A549 (cell line): ENCODE measurements at regions not wholly inside any gene's neighbourhood (a gene's known extent, or its start where the extent isn't known, plus 50 kb on each side); places are given as distances from the start of the nearest gene placed in this dataset.

Experiments
- ATAC-seq, 2 experiments: fragments of 200-7000 bp in 1 of 2; fragments of >200 bp in 1 of 2; cut with Nextera tagmentation in 1 of 2; cut with Tn5 transposase in 1 of 2; 3 replicates each; pipeline versions ENCODE4 v1.8.0 to v1.9.1; 2018 to 2020; ENCODE audit warnings: mild to moderate bottlenecking in 1 of 2, moderate library complexity in 1 of 2
- CTCF ChIA-PET: fragments of 300-600 bp; sonication (Branson Sonifier 250); formaldehyde crosslinking; extraction: SDS; loops from one replicate; lab custom pipeline; 2021; ENCODE audit warnings: antibody characterized with exemption, inconsistent platforms; lab: Yijun Ruan, JAX
- POLR2A ChIA-PET: fragments of 350-600 bp; formaldehyde crosslinking; extraction: SDS; loops from one replicate; lab custom pipeline; 2021; ENCODE audit warnings: antibody characterized with exemption, inconsistent platforms; lab: Yijun Ruan, JAX
- DNase-seq, 2 experiments: peaks; one replicate each; pipeline versions ENCODE4 v3.0.0 to v3.0.0-alpha.2; 2011 to 2016; ENCODE audit warnings: low read depth in 1 of 2, low spot score in 1 of 2
- FAIRE-seq: peaks from 2 replicates; lab custom pipeline; 2011; peaks lifted over from hg19 to GRCh38; lab: Jason Lieb, UNC
- H3K27ac ChIP-seq, 2 experiments: fragments of >200 bp; sonication (Bioruptor Twin); formaldehyde crosslinking; 3 replicates each; pipeline ENCODE4 v1.5.1; 2016 to 2017
- H3K4me1 ChIP-seq: fragments of >200 bp; sonication (Bioruptor Twin); formaldehyde crosslinking; 3 replicates; pipeline ENCODE4 v1.6.1; 2016
- H3K4me2 ChIP-seq: fragments of >200 bp; sonication (Bioruptor Twin); formaldehyde crosslinking; 3 replicates; pipeline ENCODE4 v1.6.1; 2016
- H3K4me3 ChIP-seq: fragments of >200 bp; sonication (Bioruptor Twin); formaldehyde crosslinking; 3 replicates; pipeline ENCODE4 v1.5.1; 2016
- H3K9me3 ChIP-seq: fragments of >200 bp; sonication (Bioruptor Twin); formaldehyde crosslinking; 3 replicates; pipeline ENCODE4 v1.6.1; 2016
- BHLHE40 ChIP-seq: IDR thresholded peaks from 2 replicates; pipeline ENCODE4 v1.6.1; 2012; ENCODE audit warnings: low read depth, low read length, inconsistent platforms
- CEBPB ChIP-seq, 2 experiments: fragments of >200 bp in 1 of 2; sonication (Bioruptor Twin) in 1 of 2; formaldehyde crosslinking in 1 of 2; IDR thresholded peaks; 2 replicates each; pipeline ENCODE4 v1.6.1; 2012 to 2016
- CHD4 ChIP-seq: fragments of 200-600 bp; sonication (generic); IDR thresholded peaks from 2 replicates; pipeline ENCODE4 v1.6.1; 2016; ENCODE audit warnings: antibody characterized with exemption, mild to moderate bottlenecking, borderline replicate concordance
- EP300 ChIP-seq, 2 experiments: fragments of >200 bp; sonication (Bioruptor Twin); formaldehyde crosslinking; IDR thresholded peaks; 2 replicates in 1 of 2; 3 replicates in 1 of 2; pipeline ENCODE4 v1.6.1; 2016 to 2017
- FOSB ChIP-seq: fragments of 250-450 bp; sonication (Bioruptor Pico); IDR thresholded peaks from 2 replicates; pipeline ENCODE4 v1.5.0; 2020; ENCODE audit warnings: mild to moderate bottlenecking, moderate library complexity
- HDAC2 ChIP-seq: fragments of 200-600 bp; sonication (generic); IDR thresholded peaks from 2 replicates; pipeline ENCODE4 v1.6.1; 2016
- HMGXB4 ChIP-seq: fragments of 250-450 bp; sonication (Bioruptor Pico); IDR thresholded peaks from 2 replicates; pipeline ENCODE4 v1.5.0; 2021; ENCODE audit warnings: mild to moderate bottlenecking, moderate library complexity, borderline replicate concordance
- JUNB ChIP-seq: fragments of >200 bp; sonication (Bioruptor Twin); formaldehyde crosslinking; IDR thresholded peaks from 2 replicates; pipeline ENCODE4 v1.6.1; 2016
- KDM5A ChIP-seq: fragments of 200-600 bp; sonication (generic); IDR thresholded peaks from 2 replicates; pipeline ENCODE4 v1.6.1; 2016; ENCODE audit warnings: antibody characterized with exemption, mild to moderate bottlenecking
- NFE2L2 ChIP-seq: fragments of 150-350 bp; conservative IDR thresholded peaks from 2 replicates; pipeline ENCODE4 v1.6.1; 2014; ENCODE audit warnings: low read length
- RAD21 ChIP-seq, 2 experiments: fragments of >200 bp in 1 of 2; sonication (Bioruptor Twin) in 1 of 2; formaldehyde crosslinking in 1 of 2; IDR thresholded peaks in 1 of 2; conservative IDR thresholded peaks in 1 of 2; 2 replicates in 1 of 2; 3 replicates in 1 of 2; pipeline ENCODE4 v1.6.1; 2012 to 2018; ENCODE audit warnings: inconsistent platforms in 1 of 2
- REST ChIP-seq: fragments of 200-600 bp; sonication (generic); IDR thresholded peaks from 2 replicates; pipeline ENCODE4 v1.6.1; 2016; ENCODE audit warnings: antibody characterized with exemption, mild to moderate bottlenecking, moderate library complexity
- RFX5 ChIP-seq: fragments of 450-650 bp; IDR thresholded peaks from 2 replicates; pipeline ENCODE4 v1.7.1; 2014; ENCODE audit warnings: antibody characterized with exemption, mild to moderate bottlenecking, moderate library complexity
- TFCP2L1 ChIP-seq: fragments of 250-450 bp; sonication (Bioruptor Pico); IDR thresholded peaks from 2 replicates; pipeline ENCODE4 v1.5.0; 2021; ENCODE audit warnings: mild to moderate bottlenecking
- TP53 ChIP-seq: fragments of 250-450 bp; sonication (Bioruptor Pico); IDR thresholded peaks from 2 replicates; pipeline ENCODE4 v1.5.0; 2021; ENCODE audit warnings: mild to moderate bottlenecking, moderate library complexity
- ZC3H11A ChIP-seq: fragments of 450-650 bp; IDR thresholded peaks from 2 replicates; pipeline ENCODE4 v1.6.1; 2014; ENCODE audit warnings: antibody characterized with exemption, mild to moderate bottlenecking
- WGBS: methylation state at CpG from one replicate; pipeline ENCODE4 v1.1.6; 2017; ENCODE audit errors: missing lambda C conversion rate; 5-methylcytosine and 5-hydroxymethylcytosine counted together
- TF ChIP-seq, protein P1 (sequence below): fragments of 250-450 bp; sonication (Bioruptor Pico); IDR thresholded peaks from 2 replicates; pipeline ENCODE4 v1.5.0; 2020; ENCODE audit warnings: low read depth, mild to moderate bottlenecking, moderate library complexity
- TF ChIP-seq, protein P2 (sequence below): fragments of >200 bp; sonication (Bioruptor Twin); formaldehyde crosslinking; IDR thresholded peaks from 3 replicates; pipeline ENCODE4 v1.5.1; 2016
- TF ChIP-seq, protein P3 (sequence below): IDR thresholded peaks from 2 replicates; pipeline ENCODE4 v1.6.1; 2012

- no peak for FAIRE-seq
- no peak for ATAC-seq
- Histone ChIP-seq H3K4me2 (no peak overlapping the region), H3K27ac (no peak overlapping the region), H3K4me1 (no peaks in the 10 kb centered on the region), H3K4me3 (no peak overlapping the region), H3K9me3 (no peaks in the 10 kb centered on the region)
- TF ChIP-seq TP53 (CRISPR knock-in tag) (no peak), KDM5A (no peak), BHLHE40 (no peak), CHD4 (no peak)
- ChIA-PET POLR2A (no interaction called here), CTCF (interaction anchor here (0.6 kb wide), 1 partner anchor 11 kb away, joined by 3 read pairs; no protein-coding TSS in a partner anchor)
- no peak for DNase-seq
- 1% methylated on average over 3 of the region's 3 CpGs for WGBS
Measured at GRCh38 chr7:114364151-114364550, 50.5 kb upstream of the FOXP2 start.

GRCh38 chr7:114363292-114363691 is 51.3 kb upstream of the FOXP2 start:
- no peak overlapping the region for H3K4me2 ChIP-seq
- WGBS = 16% methylated on average over 1 of the region's 1 CpG
- no peak for FAIRE-seq
- TF ChIP-seq HDAC2 = no peak
- TF ChIP-seq CEBPB (IDR thresholded peaks at IDR 0.05) = no peak
- no peak for TF ChIP-seq HMGXB4 (CRISPR knock-in tag)
- TF ChIP-seq REST = no peak
- no peak for TF ChIP-seq FOSB (CRISPR knock-in tag)
- TF ChIP-seq, protein P1, sequence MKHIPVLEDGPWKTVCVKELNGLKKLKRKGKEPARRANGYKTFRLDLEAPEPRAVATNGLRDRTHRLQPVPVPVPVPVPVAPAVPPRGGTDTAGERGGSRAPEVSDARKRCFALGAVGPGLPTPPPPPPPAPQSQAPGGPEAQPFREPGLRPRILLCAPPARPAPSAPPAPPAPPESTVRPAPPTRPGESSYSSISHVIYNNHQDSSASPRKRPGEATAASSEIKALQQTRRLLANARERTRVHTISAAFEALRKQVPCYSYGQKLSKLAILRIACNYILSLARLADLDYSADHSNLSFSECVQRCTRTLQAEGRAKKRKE (CRISPR knock-in tag) = no peak
- TF ChIP-seq, protein P2, sequence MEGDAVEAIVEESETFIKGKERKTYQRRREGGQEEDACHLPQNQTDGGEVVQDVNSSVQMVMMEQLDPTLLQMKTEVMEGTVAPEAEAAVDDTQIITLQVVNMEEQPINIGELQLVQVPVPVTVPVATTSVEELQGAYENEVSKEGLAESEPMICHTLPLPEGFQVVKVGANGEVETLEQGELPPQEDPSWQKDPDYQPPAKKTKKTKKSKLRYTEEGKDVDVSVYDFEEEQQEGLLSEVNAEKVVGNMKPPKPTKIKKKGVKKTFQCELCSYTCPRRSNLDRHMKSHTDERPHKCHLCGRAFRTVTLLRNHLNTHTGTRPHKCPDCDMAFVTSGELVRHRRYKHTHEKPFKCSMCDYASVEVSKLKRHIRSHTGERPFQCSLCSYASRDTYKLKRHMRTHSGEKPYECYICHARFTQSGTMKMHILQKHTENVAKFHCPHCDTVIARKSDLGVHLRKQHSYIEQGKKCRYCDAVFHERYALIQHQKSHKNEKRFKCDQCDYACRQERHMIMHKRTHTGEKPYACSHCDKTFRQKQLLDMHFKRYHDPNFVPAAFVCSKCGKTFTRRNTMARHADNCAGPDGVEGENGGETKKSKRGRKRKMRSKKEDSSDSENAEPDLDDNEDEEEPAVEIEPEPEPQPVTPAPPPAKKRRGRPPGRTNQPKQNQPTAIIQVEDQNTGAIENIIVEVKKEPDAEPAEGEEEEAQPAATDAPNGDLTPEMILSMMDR = no peak
- no peak for TF ChIP-seq TFCP2L1 (CRISPR knock-in tag)
- no peak for TF ChIP-seq ZC3H11A
- TF ChIP-seq, protein P3, sequence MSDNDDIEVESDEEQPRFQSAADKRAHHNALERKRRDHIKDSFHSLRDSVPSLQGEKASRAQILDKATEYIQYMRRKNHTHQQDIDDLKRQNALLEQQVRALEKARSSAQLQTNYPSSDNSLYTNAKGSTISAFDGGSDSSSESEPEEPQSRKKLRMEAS = no peak
- no peak for TF ChIP-seq EP300 (IDR thresholded peaks at IDR 0.05)
- no peak for TF ChIP-seq RFX5
- TF ChIP-seq RAD21 (conservative IDR thresholded peaks at IDR 0.05 in 1 of 2, IDR thresholded peaks at IDR 0.05 in 1 of 2) = no peak
- no peak for TF ChIP-seq KDM5A
- TF ChIP-seq BHLHE40 = no peak
- TF ChIP-seq JUNB = no peak
- no peak for TF ChIP-seq NFE2L2
- TF ChIP-seq, all 56 proteins: peak for 0
- Histone ChIP-seq H3K9me3 (no peaks in the 10 kb centered on the region), H3K4me3 (no peak overlapping the region), H3K27ac (no peak overlapping the region), H3K4me1 (no peaks in the 10 kb centered on the region)
- no peak for DNase-seq
- ChIA-PET CTCF (no interaction called here), POLR2A (no interaction called here)
- no peak for ATAC-seq
